HG03342 (cell line): ENCODE measurements at regions not wholly inside any gene's neighbourhood (a gene's known extent, or its start where the extent isn't known, plus 50 kb on each side); places are given as distances from the start of the nearest gene placed in this dataset.
A peak's percentile ranks its signal among the peaks of the same experiment; 100 is the strongest.
"Not testable (repeated sequence)": the region's sequence is repeated elsewhere in the genome, so short reads cannot be mapped to it uniquely, and the experiment has no call there.

Source experiments
- ATAC-seq: cut with Tn5 transposase; IDR thresholded peaks from one replicate; pipeline ENCODE4 v1.9.1; 2021; ENCODE audit warnings: mild to moderate bottlenecking, moderate library complexity; ENCODE audit not compliant: unreplicated experiment

- no peak for ATAC-seq
Measured at GRCh38 chr5:41995193-41995592, 70.1 kb downstream of the FBXO4 start.

DNA sequence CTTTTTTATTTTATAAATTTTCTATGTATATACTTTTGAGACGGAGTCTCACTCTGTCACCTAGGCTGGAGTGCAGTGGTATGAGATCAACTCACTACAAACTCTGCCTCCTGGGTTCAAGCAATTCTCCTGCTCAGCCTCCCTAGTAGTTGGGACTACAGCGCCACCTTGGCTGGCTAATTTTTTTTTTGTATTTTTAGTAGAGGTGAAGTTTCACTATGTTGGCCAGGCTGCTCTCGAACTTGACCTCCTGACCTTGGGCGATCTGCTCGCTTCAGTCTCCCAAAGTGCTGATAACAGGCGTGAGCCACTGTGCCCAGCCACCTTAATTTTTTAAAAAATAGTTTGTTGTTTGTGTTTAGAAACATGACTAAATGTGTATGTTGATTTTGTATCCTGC is 76.6 kb downstream of the FBXO4 start:
- no peak for ATAC-seq

DNA sequence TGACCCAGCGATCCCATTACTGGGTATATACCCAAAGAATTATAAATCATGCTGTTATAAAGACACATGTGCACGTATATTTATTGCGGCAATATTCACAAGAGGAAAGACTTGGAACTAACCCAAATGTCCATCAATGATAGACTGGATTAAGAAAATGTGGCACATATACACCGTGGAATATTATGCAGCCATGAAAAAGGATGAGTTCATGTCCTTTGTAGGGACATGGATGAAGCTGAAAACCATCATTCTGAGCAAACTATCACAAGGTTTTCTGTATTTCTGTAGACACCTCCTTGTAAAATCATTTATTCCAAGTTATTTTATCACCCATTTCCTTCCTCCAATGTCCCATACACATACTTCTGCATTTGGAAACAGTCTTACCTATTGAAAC is 78.8 kb downstream of the FBXO4 start:
- not testable (repeated sequence) for ATAC-seq

GRCh38 chr5:42005561-42006153 is 80.6 kb downstream of the FBXO4 start:
- ATAC-seq, result peak; percentile 69

GRCh38 chr5:42013561-42013960 is 88.5 kb downstream of the FBXO4 start:
- no peak for ATAC-seq

GRCh38 chr5:42015254-42015653 is 90.2 kb downstream of the FBXO4 start:
- no peak for ATAC-seq

DNA sequence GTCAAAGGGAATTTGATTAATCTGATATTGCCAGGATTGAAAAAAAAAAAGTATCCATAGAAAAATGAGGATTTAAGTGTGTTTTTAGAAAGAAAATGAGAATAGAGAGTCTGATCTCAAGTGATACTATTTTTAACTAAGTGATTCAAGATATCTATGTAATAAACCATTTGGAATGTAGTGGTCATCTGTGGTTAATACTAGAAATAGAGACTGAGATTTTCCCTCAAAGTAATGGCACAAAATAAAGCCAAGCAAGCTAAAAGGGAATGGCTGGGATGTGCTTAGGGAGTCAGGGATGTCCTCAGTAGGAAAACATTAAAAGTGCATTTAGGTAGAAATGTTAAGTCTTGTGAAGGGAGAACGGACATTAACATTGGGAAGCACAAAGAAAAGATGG is 90.6 kb downstream of the FBXO4 start:
- no peak for ATAC-seq

DNA sequence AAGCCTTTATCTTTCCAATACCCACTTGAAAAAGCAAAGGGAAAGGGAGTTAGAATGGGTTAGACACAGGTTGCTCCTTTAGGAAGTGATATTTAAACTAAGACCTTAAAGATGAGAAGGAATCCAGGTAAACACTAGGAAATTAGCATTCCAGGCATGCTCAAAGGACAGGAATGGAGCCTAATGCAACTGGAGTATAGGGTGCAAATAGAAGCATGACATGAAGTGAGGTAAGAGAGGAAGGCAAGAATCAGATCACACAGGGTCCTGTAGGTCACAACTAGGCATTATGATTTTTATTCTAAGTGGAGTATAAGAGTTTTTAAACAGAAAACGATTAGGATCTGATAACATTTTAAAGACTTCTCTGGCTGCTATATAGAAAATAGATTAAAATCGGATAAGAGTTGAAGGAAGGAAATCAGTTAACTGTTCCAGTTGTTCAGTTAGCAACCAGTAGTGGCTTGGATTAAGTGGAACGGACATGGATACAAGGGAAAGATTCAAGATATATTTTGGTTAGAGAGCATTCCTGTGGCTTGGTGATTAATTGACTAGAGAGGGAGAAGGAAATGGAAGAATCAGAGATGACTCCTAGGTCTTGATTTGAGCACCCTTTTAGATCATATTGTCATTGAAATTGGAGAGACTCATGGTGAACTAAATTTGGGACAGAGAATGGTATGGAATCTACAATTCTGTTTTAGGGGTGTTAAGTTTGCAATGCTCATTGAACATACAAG is 95.9 kb downstream of the FBXO4 start:
- no peak for ATAC-seq

- no peak for ATAC-seq
Measured at GRCh38 chr5:42021923-42022322, 96.8 kb downstream of the FBXO4 start.

DNA sequence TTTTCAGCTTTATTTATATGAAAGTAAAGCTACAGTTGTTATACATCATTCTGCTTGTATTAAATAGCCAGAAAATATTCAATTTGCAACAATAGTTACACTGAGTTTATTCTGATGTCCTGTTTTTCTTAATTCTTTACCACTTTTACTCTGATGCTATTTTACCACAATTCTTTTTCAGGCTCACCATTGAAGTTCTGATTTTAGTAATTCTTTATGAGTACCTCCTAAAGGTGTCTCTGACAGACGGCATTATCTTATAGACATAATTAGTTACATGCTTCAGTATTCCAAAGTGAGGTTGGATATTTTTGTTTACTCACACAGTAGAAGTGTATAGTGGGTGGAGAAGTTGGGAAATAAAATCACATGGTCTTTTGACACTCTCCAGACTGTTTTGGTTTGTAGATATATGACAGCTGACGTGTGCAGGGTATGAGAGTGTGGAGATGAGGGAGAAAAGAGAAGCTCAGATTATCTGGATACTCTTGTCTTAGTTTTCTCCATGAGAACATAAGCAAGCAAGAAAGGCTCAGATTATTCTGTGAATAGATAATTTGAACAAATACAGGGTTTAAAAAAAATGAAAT is 97.4 kb downstream of the FBXO4 start:
- no peak for ATAC-seq

- ATAC-seq, result no peak
Measured at GRCh38 chr5:42026446-42026845, 101.4 kb downstream of the FBXO4 start.

DNA sequence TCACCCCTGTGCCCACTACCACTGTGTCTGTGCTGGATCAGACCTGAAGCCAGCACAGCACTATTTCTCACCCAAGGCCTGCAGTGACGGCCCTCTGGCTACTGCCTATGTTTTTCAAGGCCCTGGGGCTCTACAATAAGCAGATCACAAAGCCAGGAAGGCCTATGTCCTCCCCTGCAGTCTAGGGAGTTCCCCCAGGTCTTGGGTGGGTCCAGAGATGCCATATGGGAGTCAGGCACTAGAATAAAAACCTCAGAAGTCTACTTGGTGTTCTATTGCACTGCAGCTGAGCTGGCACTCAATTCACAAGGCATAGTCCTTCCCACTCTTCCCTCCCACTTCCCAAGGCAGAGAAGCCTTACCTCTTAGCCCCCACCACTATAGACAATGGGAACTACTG is 107.1 kb downstream of the FBXO4 start:
- ATAC-seq, result no peak

- no peak for ATAC-seq
Measured at GRCh38 chr5:42035526-42035925, 110.4 kb downstream of the FBXO4 start.

DNA sequence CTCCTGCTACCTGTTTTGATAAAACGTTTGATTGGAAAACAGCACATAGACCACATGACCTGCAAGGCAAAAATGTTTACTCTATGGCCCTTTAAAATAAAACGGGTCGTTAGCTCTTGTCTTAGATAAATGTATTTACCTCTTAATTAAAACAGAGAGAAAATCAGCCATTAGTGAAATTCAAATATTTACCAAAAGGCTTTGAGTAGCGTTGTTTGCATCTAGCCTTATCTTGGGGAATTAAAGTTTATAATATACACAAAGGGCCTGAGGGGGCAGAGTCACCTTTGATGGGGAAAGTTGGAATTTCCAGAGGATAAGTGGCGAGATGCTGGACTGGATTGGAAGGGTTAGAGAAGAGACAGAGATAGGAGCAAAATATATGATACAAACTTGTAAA is 111.3 kb downstream of the FBXO4 start:
- no peak for ATAC-seq

GRCh38 chr5:42037379-42037932 is 112.4 kb downstream of the FBXO4 start:
- no peak for ATAC-seq

DNA sequence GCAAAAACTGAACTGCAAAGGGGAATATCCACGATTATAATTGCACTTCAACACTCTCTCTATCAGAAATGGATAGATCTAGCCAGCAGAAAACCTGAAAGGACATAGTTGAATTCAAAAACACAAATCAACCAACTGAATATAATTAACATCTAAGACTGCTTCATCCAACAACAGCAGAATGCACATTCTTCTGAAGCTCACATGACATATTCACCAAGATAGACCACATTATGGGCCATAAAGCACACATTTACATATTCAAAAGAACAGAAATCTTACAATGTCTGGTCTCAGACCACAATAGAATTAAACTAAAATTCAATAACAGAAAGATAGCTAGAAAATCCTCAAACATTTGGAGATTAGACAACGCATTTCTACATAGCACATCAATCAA is 118.3 kb downstream of the FBXO4 start:
- ATAC-seq, result no peak

DNA sequence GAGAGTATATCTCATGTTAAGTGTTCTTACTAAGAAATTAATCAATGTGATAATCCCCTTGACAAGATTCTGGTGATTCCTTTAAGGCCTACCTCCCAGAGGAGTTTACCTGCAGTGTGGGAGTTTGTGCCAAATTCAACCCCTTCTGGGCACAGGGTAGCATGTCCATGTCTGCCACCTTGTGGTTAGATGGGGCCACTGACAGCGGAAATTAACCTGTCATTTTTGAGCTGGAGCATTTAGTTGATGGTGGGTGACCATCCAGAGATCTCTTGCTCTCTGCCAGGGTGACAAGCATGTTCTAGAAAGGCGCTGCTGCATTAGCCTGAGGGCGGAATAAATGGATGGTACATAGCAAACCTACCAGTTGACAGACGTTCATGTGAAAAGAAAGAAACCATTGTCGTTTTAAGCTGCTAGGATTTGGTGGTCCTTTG is 132.2 kb downstream of the FBXO4 start:
- ATAC-seq, result peak; percentile 94

GRCh38 chr5:42059291-42059690 is 134.2 kb downstream of the FBXO4 start:
- ATAC-seq, result no peak

DNA sequence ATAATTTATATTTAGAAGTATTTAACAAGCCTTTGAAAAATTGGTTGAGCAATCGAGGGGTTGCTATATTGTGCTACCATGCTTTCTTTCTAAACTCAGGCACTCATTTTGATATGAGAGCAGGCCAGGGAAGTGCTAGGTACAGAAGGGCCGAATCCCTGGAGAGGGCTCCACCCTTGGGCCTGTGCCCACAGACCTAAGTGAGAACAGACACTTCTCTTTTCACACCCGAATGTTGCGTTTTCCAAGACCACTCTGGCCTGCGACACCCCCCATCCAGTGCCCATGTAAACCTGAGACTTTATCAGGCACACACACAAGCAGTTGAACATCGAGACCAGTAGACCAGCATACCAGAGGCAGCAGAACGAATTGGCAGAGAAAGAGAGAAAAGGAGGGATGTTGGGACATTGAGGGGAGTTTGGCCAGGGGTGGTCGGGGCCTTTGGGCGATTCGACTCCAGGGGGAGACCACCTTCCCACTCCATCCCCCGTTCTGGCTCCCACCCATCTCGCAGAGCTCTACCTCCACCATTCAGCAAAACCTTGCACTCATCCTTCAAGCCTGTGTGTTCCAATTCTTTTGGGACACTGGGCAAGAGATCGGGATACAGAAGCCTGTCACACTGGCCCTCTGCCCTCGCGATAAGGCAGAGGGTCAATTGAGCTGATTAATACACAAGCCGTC is 134.8 kb downstream of the FBXO4 start:
- no peak for ATAC-seq

GRCh38 chr5:42061121-42061520 is 136.0 kb downstream of the FBXO4 start:
- ATAC-seq, result no peak

DNA sequence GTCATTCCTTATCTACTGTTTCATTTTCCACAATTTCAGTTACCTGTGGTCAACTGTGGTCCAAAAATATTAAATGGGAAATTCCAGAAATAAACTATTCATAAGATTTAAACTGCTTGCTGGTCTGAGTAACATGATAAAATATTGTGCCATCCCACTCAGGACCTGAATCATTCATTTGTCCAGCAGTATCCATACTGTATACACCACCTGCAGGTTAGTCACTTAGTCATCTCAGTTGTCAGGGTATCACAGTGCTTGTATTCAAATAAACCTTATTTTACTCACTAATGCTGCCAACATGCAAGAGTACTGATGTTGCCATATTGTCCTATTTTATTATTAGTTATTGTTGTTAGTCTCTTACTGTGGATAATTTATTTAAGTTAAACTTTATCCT is 139.7 kb downstream of the FBXO4 start:
- no peak for ATAC-seq
